HepG2 (cell line): ENCODE measurements at regions not wholly inside any gene's neighbourhood (a gene's known extent, or its start where the extent isn't known, plus 50 kb on each side); places are given as distances from the start of the nearest gene placed in this dataset.

ENCODE experiments used
- ATAC-seq: fragments of 200-7000 bp; cut with Tn5 transposase; 3 replicates; pipeline ENCODE4 v1.9.1; 2020; ENCODE audit warnings: mild to moderate bottlenecking, moderate library complexity
- BruUV-seq: library from RNA; stranded (reverse); fragments of 400-500 nt; replicated peaks from 2 replicates; lab custom pipeline; 2021; lab: Mats Ljungman, UMichigan
- CTCF ChIA-PET: fragments of 300-600 bp; formaldehyde crosslinking; extraction: SDS; loops from one replicate; lab custom pipeline; 2021; ENCODE audit warnings: low total read pairs, inconsistent platforms, low intra/inter-chr PET ratio; lab: Yijun Ruan, JAX
- POLR2A ChIA-PET: fragments of 350-600 bp; sonication (Branson Sonifier 250); formaldehyde crosslinking; loops from one replicate; lab custom pipeline; 2020; ENCODE audit warnings: antibody characterized with exemption, inconsistent platforms; lab: Yijun Ruan, JAX
- DNase-seq: peaks from one replicate; pipeline ENCODE4 v3.0.0-alpha.2; 2015; ENCODE audit warnings: low spot score
- FAIRE-seq: peaks from 3 replicates; lab custom pipeline; 2011; peaks lifted over from hg19 to GRCh38; lab: Jason Lieb, UNC
- H2AFZ ChIP-seq: one replicate; pipeline ENCODE4 v1.6.1; 2011; ENCODE audit warnings: low read length, inconsistent platforms
- H3K27ac ChIP-seq: fragments of 300-600 bp; 3 replicates; pipeline ENCODE4 v1.8.0; 2011; ENCODE audit warnings: mixed run types, mild to moderate bottlenecking, mixed read lengths, low read length, inconsistent platforms; ENCODE audit not compliant: insufficient read depth; ENCODE audit errors: extremely low read length
- H3K27me3 ChIP-seq, 2 experiments: fragments of 200-600 bp in 1 of 2; 2 replicates in 1 of 2; 3 replicates in 1 of 2; pipeline versions ENCODE4 v1.6.0 to v1.8.0; 2011; ENCODE audit warnings: low read length in 2 of 2, mild to moderate bottlenecking in 2 of 2, moderate library complexity in 2 of 2, inconsistent platforms in 1 of 2; ENCODE audit not compliant: insufficient read depth in 2 of 2, control insufficient read depth in 1 of 2
- H3K36me3 ChIP-seq, 2 experiments: fragments of 200-600 bp in 1 of 2; replicated peaks in 1 of 2; 2 replicates in 1 of 2; 3 replicates in 1 of 2; pipeline versions ENCODE4 v1.5.1 to v1.8.0; 2011; ENCODE audit warnings: low read length in 2 of 2, inconsistent platforms in 1 of 2; ENCODE audit not compliant: insufficient read depth in 2 of 2, control insufficient read depth in 1 of 2
- H3K4me1 ChIP-seq: 2 replicates; pipeline ENCODE4 v1.5.1; 2012; ENCODE audit warnings: low read length, inconsistent platforms; ENCODE audit not compliant: insufficient read depth
- H3K4me2 ChIP-seq: 2 replicates; pipeline ENCODE4 v1.6.0; 2011; ENCODE audit warnings: low read depth, low read length, inconsistent platforms
- H3K4me3 ChIP-seq, 3 experiments: fragments of 200-600 bp in 1 of 3; sonication (generic), shearing (Covaris generic) in 1 of 3; replicated peaks in 1 of 3; 2 replicates each; pipeline ENCODE4 v1.5.1; 2011 to 2016; ENCODE audit warnings: low read length in 3 of 3, inconsistent platforms in 2 of 3, low read depth in 2 of 3, mild to moderate bottlenecking in 2 of 3, control low read depth in 1 of 3, mixed read lengths in 1 of 3; ENCODE audit not compliant: insufficient read depth in 1 of 3
- H3K79me2 ChIP-seq: one replicate; pipeline ENCODE4 v1.6.1; 2011; ENCODE audit warnings: low read length, inconsistent platforms; ENCODE audit not compliant: insufficient read depth
- H3K9ac ChIP-seq: 2 replicates; pipeline ENCODE4 v1.6.0; 2011; ENCODE audit warnings: mild to moderate bottlenecking, low read depth, low read length, inconsistent platforms; ENCODE audit not compliant: insufficient read depth
- H3K9me3 ChIP-seq: 2 replicates; pipeline ENCODE4 v1.5.1; 2012; ENCODE audit warnings: mild to moderate bottlenecking, low read length
- H4K20me1 ChIP-seq: 2 replicates; pipeline ENCODE4 v1.6.0; 2011; ENCODE audit warnings: inconsistent platforms, mild to moderate bottlenecking, low read length, moderate library complexity; ENCODE audit not compliant: insufficient read depth
- ARNT2 ChIP-seq: sonication (generic); formaldehyde crosslinking; IDR thresholded peaks from 2 replicates; pipeline ENCODE4 v1.8.0; 2022; ENCODE audit warnings: mild to moderate bottlenecking, low read depth, missing genetic modification reagents, moderate library complexity
- FOXK2 ChIP-seq: fragments of 450-650 bp; IDR thresholded peaks from 2 replicates; pipeline ENCODE4 v1.6.1; 2016
- IRF9 ChIP-seq: sonication (generic); formaldehyde crosslinking; IDR thresholded peaks from 2 replicates; pipeline ENCODE4 v1.8.0; 2022; ENCODE audit warnings: missing genetic modification reagents, mild to moderate bottlenecking, borderline replicate concordance
- KAT7 ChIP-seq: IDR thresholded peaks from 2 replicates; pipeline ENCODE4 v1.6.1; 2018; ENCODE audit warnings: borderline replicate concordance, missing compliant biosample characterization
- KLF6 ChIP-seq: IDR thresholded peaks from 2 replicates; pipeline ENCODE4 v1.8.0; 2016; ENCODE audit warnings: missing biosample characterization, missing genetic modification reagents
- MEIS2 ChIP-seq: sonication (generic); formaldehyde crosslinking; IDR thresholded peaks from 2 replicates; pipeline ENCODE4 v1.9.0; 2021; ENCODE audit warnings: mild to moderate bottlenecking, missing genetic modification reagents
- SP2 ChIP-seq: sonication (generic); formaldehyde crosslinking; IDR thresholded peaks from 2 replicates; pipeline ENCODE4 v1.5.1; 2020; ENCODE audit warnings: mild to moderate bottlenecking, missing genetic modification reagents
- TAF15 ChIP-seq: fragments of 200-400 bp; formaldehyde crosslinking; IDR thresholded peaks from one replicate; pipeline ENCODE4 v1.6.1; 2018; ENCODE audit warnings: mild to moderate bottlenecking, low read depth, low read length; ENCODE audit not compliant: poor library complexity, severe bottlenecking
- ZBTB26 ChIP-seq: IDR thresholded peaks from 2 replicates; pipeline ENCODE4 v1.6.1; 2016; ENCODE audit warnings: missing compliant biosample characterization, missing genetic modification reagents, borderline replicate concordance
- ZBTB49 ChIP-seq: sonication (generic); formaldehyde crosslinking; IDR thresholded peaks from 2 replicates; pipeline ENCODE4 v1.4.0; 2020; ENCODE audit warnings: missing genetic modification reagents, borderline replicate concordance
- ZNF143 ChIP-seq: sonication (generic); formaldehyde crosslinking; IDR thresholded peaks from 2 replicates; pipeline ENCODE4 v1.4.0; 2020; ENCODE audit warnings: missing genetic modification reagents
- ZNF260 ChIP-seq: sonication (generic); formaldehyde crosslinking; IDR thresholded peaks from 2 replicates; pipeline ENCODE4 v1.4.0; 2020; ENCODE audit warnings: missing genetic modification reagents, low read depth, mild to moderate bottlenecking, borderline replicate concordance
- ZNF282 ChIP-seq: fragments of 450-650 bp; IDR thresholded peaks from 2 replicates; pipeline ENCODE4 v1.6.1; 2018; ENCODE audit not compliant: partially characterized antibody
- ZNF326 ChIP-seq: sonication (generic); formaldehyde crosslinking; IDR thresholded peaks from 2 replicates; pipeline ENCODE4 v1.4.0; 2020; ENCODE audit warnings: missing genetic modification reagents, borderline replicate concordance
- ZNF34 ChIP-seq: sonication (generic); formaldehyde crosslinking; IDR thresholded peaks from 2 replicates; pipeline ENCODE4 v1.4.0; 2020; ENCODE audit warnings: mild to moderate bottlenecking, missing genetic modification reagents, borderline replicate concordance
- ZNF530 ChIP-seq: sonication (generic); formaldehyde crosslinking; IDR thresholded peaks from 2 replicates; pipeline ENCODE4 v1.5.0; 2020; ENCODE audit warnings: low read depth, mild to moderate bottlenecking, missing genetic modification reagents
- ZNF550 ChIP-seq: sonication (generic); formaldehyde crosslinking; IDR thresholded peaks from 2 replicates; pipeline ENCODE4 v1.4.0; 2020; ENCODE audit warnings: mild to moderate bottlenecking, missing genetic modification reagents, borderline replicate concordance
- WGBS: methylation state at CpG from one replicate; pipeline ENCODE4 v1.1.6; 2017; ENCODE audit warnings: low lambda C conversion rate; 5-methylcytosine and 5-hydroxymethylcytosine counted together
- in situ Hi-C: cut with HindIII; loops from 2 replicates; pipeline ENCODE4 v1.10.0; 2017; ENCODE audit warnings: low pct_unique_long_range_greater_than_20kb; ENCODE audit not compliant: extremely low pct_ligation_motif_present
- intact Hi-C: fragments of 100-400 bp; cut with micrococcal nuclease; formaldehyde crosslinking; loops from one replicate; pipeline ENCODE4 v1.10.0; 2022; ENCODE audit not compliant: unreplicated experiment
- TF ChIP-seq, protein P1 (sequence below): sonication (generic); formaldehyde crosslinking; IDR thresholded peaks from 2 replicates; pipeline ENCODE4 v1.8.0; 2022; ENCODE audit warnings: mild to moderate bottlenecking, missing genetic modification reagents; ENCODE audit not compliant: insufficient replicate concordance

DNA sequence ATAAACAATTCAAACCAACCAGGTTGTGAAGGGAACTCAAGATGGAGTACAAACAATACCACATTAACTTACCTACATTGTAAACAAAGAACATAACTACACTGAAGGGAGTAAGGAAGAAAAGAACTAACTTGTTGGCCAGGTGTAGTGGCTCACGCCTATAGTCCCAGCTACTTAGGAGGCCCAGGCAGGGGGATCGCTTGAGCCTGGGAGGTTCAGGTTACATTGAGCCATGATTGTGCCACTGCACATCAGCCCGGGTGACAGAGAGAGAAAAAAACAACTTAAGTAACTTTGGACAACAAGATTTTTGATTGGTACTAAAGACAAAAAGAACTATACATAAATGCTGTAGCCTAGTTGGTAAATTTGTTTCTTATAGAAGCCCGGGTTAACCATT is 68.8 kb downstream of the TRIL start (continued):
- TF ChIP-seq KAT7 (CRISPR knock-in tag), result no peak
- TF ChIP-seq SP2 (CRISPR knock-in tag), result no peak
- TF ChIP-seq IRF9 (CRISPR knock-in tag), result no peak
- TF ChIP-seq ZNF260 (CRISPR knock-in tag), result no peak
- TF ChIP-seq TAF15, result no peak
- TF ChIP-seq ZNF143, result no peak
- TF ChIP-seq ZNF282, result no peak
- TF ChIP-seq ARNT2 (CRISPR knock-in tag), result no peak
- TF ChIP-seq ZNF550 (CRISPR knock-in tag), result no peak

- ChIA-PET POLR2A (no interaction called here), CTCF (no interaction called here)
- H3K27ac ChIP-seq, result no peak overlapping the region
- no peaks in the 10 kb centered on the region for H3K9me3 ChIP-seq
- intact Hi-C loops, result no loop called here
- no peak for ATAC-seq
- H3K4me2 ChIP-seq, result no peak overlapping the region
- H3K36me3 ChIP-seq, result no peaks in the 10 kb centered on the region
- in situ Hi-C loops, result no loop called here
- no peak for FAIRE-seq
- DNase-seq, result no peak
- H3K79me2 ChIP-seq, result no peaks in the 10 kb centered on the region
- H3K4me3 ChIP-seq, result no peak overlapping the region
- H3K9ac ChIP-seq, result no peak overlapping the region
- no peaks in the 10 kb centered on the region for H3K27me3 ChIP-seq
- no peak overlapping the region for H2AFZ ChIP-seq
- BruUV-seq, result no TSS peak
- 55% methylated on average over 2 of the region's 2 CpGs for WGBS
- no peaks in the 10 kb centered on the region for H4K20me1 ChIP-seq
- peaks cover 11% of the 10 kb centered on the region for H3K4me1 ChIP-seq
- TF ChIP-seq ZNF34 (CRISPR knock-in tag) (no peak), KLF6 (no peak), MEIS2 (CRISPR knock-in tag) (no peak), FOXK2 (no peak), ZBTB49 (CRISPR knock-in tag) (no peak), ZNF326 (CRISPR knock-in tag) (no peak), ZBTB26 (CRISPR knock-in tag) (no peak), ZNF530 (CRISPR knock-in tag) (no peak)
- TF ChIP-seq, protein P1, sequence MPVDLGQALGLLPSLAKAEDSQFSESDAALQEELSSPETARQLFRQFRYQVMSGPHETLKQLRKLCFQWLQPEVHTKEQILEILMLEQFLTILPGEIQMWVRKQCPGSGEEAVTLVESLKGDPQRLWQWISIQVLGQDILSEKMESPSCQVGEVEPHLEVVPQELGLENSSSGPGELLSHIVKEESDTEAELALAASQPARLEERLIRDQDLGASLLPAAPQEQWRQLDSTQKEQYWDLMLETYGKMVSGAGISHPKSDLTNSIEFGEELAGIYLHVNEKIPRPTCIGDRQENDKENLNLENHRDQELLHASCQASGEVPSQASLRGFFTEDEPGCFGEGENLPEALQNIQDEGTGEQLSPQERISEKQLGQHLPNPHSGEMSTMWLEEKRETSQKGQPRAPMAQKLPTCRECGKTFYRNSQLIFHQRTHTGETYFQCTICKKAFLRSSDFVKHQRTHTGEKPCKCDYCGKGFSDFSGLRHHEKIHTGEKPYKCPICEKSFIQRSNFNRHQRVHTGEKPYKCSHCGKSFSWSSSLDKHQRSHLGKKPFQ (CRISPR knock-in tag), result no peak
Measured at GRCh38 chr7:28885771-28886170, 72.4 kb downstream of the TRIL start.
